Endothelial cell (in vitro differentiated cells): ENCODE measurements at regions not wholly inside any gene's neighbourhood (a gene's known extent, or its start where the extent isn't known, plus 50 kb on each side); places are given as distances from the start of the nearest gene placed in this dataset.

Source experiments
- DNase-seq: peaks from one replicate; pipeline ENCODE4 v3.0.0; 2021; ENCODE audit warnings: low spot score
- H3K27ac Mint-ChIP-seq: one replicate; pipeline ENCODE4 v1.8.0; 2021; ENCODE audit warnings: mixed read lengths, inconsistent platforms; ENCODE audit not compliant: unreplicated experiment
- H3K27me3 Mint-ChIP-seq: one replicate; pipeline ENCODE4 v1.8.0; 2021; ENCODE audit warnings: mild to moderate bottlenecking, moderate library complexity, mixed read lengths, inconsistent platforms; ENCODE audit not compliant: unreplicated experiment
- H3K36me3 Mint-ChIP-seq: one replicate; pipeline ENCODE4 v1.8.0; 2021; ENCODE audit warnings: mild to moderate bottlenecking, low read depth, mixed read lengths, inconsistent platforms; ENCODE audit not compliant: unreplicated experiment
- H3K4me1 Mint-ChIP-seq: one replicate; pipeline ENCODE4 v1.8.0; 2021; ENCODE audit warnings: mild to moderate bottlenecking, mixed read lengths, inconsistent platforms; ENCODE audit not compliant: unreplicated experiment
- H3K4me3 Mint-ChIP-seq: one replicate; pipeline ENCODE4 v1.8.0; 2021; ENCODE audit warnings: mild to moderate bottlenecking, mixed read lengths, inconsistent platforms; ENCODE audit not compliant: unreplicated experiment
- H3K9me3 Mint-ChIP-seq: one replicate; pipeline ENCODE4 v1.8.0; 2021; ENCODE audit warnings: mixed read lengths, inconsistent platforms; ENCODE audit not compliant: unreplicated experiment
- CTCF ChIP-seq: fragments of 200-600 bp; sonication (generic); IDR thresholded peaks from one replicate; pipeline ENCODE4 v1.5.0; 2021; ENCODE audit warnings: antibody characterized with exemption; ENCODE audit not compliant: unreplicated experiment

- no peak for DNase-seq
- Mint-ChIP-seq H3K27me3 (no peaks in the 10 kb centered on the region), H3K27ac (no peak overlapping the region), H3K4me3 (no peak overlapping the region), H3K36me3 (no peaks in the 10 kb centered on the region), H3K4me1 (no peaks in the 10 kb centered on the region), H3K9me3 (no peaks in the 10 kb centered on the region)
- TF ChIP-seq CTCF = no peak
Measured at GRCh38 chrX:39201305-39201990, 400.2 kb downstream of the MID1IP1 start.

- H3K27me3 Mint-ChIP-seq = no peaks in the 10 kb centered on the region
- no peaks in the 10 kb centered on the region for H3K9me3 Mint-ChIP-seq
- H3K4me1 Mint-ChIP-seq = no peaks in the 10 kb centered on the region
- no peak overlapping the region for H3K27ac Mint-ChIP-seq
- H3K4me3 Mint-ChIP-seq = no peak overlapping the region
- TF ChIP-seq CTCF = no peak
- no peak for DNase-seq
- no peaks in the 10 kb centered on the region for H3K36me3 Mint-ChIP-seq
Measured at GRCh38 chrX:39202641-39203040, 401.4 kb downstream of the MID1IP1 start.

DNA sequence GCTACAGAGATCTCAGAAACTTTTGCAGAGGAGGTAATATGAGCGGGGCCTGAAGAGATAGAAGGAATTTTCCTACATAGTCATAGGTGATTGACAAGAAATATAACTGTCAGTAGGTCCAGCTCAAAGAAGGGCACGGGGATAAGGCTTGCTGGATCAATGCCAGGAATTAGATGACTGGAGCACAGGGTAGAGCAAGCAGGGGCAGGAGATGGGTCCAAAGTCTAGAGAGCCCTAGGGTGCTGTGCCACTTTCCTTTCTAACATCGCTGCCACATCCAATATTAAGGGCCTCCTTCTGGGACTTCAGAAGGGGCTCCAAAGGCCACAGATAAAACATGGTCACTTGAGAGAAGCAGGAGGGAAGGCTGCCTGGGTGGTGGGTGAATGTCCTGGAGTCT, 402.2 kb downstream of the MID1IP1 start:
- Mint-ChIP-seq H3K4me3 (no peak overlapping the region), H3K27me3 (no peaks in the 10 kb centered on the region), H3K36me3 (no peaks in the 10 kb centered on the region), H3K9me3 (no peaks in the 10 kb centered on the region), H3K4me1 (no peaks in the 10 kb centered on the region), H3K27ac (no peak overlapping the region)
- DNase-seq = no peak
- TF ChIP-seq CTCF = no peak

- Mint-ChIP-seq H3K4me1 (no peaks in the 10 kb centered on the region), H3K27me3 (no peaks in the 10 kb centered on the region), H3K4me3 (no peak overlapping the region), H3K27ac (no peak overlapping the region), H3K36me3 (no peaks in the 10 kb centered on the region), H3K9me3 (no peaks in the 10 kb centered on the region)
- no peak for TF ChIP-seq CTCF
- DNase-seq = no peak
Measured at GRCh38 chrX:39204353-39204752, 403.1 kb downstream of the MID1IP1 start.

DNA sequence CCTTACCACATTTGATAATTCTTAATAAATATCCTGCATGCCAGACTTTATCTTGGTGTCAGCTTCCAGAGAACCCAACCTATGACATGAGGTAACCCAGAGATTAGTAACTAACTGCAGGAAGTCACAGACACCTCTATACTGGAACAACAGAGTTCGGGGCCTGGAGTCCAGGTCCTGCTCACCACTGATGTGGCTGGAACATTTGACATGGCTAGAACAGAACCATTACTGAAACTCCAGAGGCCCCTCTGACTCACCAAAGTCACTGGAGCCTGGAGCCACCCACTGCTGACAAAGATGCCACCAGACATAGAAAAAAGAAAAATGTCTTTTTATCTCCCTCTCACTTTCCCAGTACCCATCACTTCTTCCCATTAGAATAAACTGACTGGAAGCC, 403.7 kb downstream of the MID1IP1 start:
- Mint-ChIP-seq H3K4me1 (no peaks in the 10 kb centered on the region), H3K27me3 (no peaks in the 10 kb centered on the region), H3K27ac (no peak overlapping the region), H3K36me3 (no peaks in the 10 kb centered on the region), H3K9me3 (no peaks in the 10 kb centered on the region), H3K4me3 (no peak overlapping the region)
- no peak for TF ChIP-seq CTCF
- DNase-seq = no peak
